ENCODE measurements at regions not wholly inside any gene's neighbourhood (a gene's known extent, or its start where the extent isn't known, plus 50 kb on each side); places are given as distances from the start of the nearest gene placed in this dataset.
"Not testable (repeated sequence)": the region's sequence is repeated elsewhere in the genome, so short reads cannot be mapped to it uniquely, and the experiment has no call there.

DNA sequence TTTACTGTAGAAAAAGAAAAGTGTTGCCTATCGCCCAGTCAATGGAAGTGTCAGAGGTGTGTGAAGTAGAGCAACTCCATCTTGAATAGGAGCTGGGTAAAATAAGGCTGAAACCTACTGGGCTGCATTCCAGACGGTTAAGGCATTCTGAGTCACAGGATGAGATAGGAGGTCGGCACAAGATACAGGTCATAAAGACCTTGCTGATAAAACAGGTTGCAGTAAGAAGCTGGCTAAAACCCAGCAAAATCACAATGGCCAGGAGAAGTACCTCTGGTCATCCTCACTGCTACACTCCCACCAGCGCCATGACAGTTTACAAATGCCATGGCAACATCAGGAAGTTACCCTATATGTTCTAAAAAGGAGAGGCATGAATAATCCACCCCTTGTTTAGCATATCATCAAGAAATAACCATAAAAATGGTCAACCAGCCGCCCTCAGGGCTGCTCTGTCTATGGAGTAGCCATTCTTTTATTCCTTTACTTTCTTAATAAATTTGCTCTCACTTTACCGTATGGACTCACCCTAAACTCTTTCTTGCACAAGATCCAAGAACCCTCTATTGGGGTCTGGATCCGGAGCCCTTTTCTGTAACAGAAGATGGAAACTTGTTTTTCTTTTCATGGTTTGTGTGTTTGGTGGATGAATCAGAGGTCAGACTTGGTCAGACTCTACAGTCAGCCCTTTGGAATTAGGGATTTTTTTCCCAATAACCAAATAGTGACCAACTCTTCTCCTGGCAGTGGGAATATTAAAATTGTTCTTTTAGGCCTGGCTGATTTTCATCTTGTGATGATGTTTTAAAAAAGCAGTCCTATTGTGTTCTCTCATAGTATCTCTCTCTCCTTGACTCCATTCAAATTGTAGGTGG is 252.9 kb upstream of the ACTBL2 start:
- DNase-seq (ENCODE audit: low read depth, low spot score); H3K4me3 ChIP-seq (ENCODE audit: low read length): not testable (repeated sequence)

DNA sequence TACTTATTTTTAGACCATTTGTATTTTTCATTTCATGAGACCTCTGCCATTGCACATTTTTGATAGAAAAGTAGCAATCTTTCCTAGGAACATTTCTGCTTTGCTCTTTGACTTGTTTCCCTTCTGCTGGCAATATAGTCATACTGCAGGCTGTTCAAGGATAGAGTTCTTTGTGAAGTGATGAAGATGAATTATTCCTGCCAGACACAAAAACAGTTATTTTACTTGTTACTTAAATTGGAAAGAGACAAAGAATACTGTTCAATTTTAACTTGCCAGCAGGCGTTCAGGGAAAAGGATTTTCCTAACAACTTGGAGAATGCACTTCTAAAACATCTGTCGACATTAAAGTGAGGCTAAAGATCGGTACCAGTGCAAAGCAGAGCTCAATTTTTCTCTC is 251.7 kb upstream of the ACTBL2 start:
- H3K4me3 ChIP-seq (ENCODE audit: low read length) = no peak overlapping the region
- no peak for DNase-seq (ENCODE audit: low read depth, low spot score)

GRCh38 chr5:57727591-57727990 is 245.0 kb upstream of the ACTBL2 start:
- no peak overlapping the region for H3K4me3 ChIP-seq (ENCODE audit: low read length)
- no peak for DNase-seq (ENCODE audit: low read depth, low spot score)

DNA sequence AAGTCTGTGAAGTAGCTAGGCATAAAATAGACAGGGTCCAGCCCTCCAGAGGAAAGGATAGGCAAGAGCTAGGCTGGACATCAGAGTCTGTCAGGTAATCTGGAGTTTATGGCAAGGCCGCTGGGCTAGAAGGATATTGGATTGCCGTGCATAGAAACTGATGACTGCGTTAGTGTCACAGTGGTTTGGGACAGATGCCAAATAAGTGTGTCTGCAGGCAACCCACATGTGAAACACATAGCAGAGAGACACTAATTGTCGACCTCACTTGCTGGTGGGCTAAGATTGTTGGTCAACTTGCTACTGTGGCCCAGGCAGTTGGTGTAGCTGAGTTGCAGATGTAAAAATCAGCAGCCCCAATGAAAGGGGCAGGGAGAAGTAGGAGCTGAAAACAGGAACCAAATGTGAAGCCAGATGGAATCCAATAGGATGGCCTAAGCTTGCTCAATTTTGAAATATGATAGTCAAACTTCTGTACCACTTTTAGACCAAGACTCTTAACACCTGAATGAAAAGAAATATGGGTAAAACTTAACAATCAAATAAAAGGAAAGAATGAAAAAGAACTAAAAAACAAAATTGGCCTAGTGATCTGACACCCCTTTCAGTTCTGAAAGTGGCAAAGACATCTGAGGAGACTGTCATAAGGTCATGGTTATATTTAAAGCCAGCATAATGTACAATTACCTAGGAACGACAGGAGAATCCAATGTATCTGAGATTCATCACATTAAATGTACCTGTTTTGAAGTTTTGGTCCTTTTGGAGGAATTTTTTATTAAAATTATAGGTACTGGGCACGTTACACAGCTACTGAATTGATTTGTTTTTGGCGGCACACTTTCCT is 243.3 kb upstream of the ACTBL2 start:
- H3K4me3 ChIP-seq (ENCODE audit: low read length) = no peak overlapping the region
- peak; percentile 7 for DNase-seq (ENCODE audit: low read depth, low spot score)

DNA sequence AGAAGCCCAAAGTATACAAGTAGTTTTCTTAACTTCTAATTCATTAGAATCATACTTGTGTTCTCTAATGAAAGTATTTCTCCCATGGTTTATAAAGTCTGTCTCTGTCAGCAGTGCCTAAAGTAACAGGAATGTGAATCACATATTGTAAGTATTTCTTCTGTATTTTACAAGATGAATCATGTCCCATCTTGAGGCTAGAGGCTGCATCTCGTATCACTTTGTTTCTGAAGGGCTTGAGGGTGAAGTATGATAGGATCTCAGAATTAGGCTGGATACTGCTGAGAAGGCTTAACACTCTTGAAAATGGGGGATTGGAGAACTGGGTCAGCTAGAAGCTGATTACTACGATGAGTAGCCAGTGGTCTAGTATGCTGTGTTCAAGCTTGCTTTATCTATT is 242.2 kb upstream of the ACTBL2 start:
- H3K4me3 ChIP-seq (ENCODE audit: low read length) = no peak overlapping the region
- DNase-seq (ENCODE audit: low read depth, low spot score) = no peak

GRCh38 chr5:57721226-57721625 is 238.6 kb upstream of the ACTBL2 start:
- DNase-seq (ENCODE audit: low read depth, low spot score) = no peak
- no peak overlapping the region for H3K4me3 ChIP-seq (ENCODE audit: low read length)

- H3K4me3 ChIP-seq (ENCODE audit: low read length) = no peak overlapping the region
Measured at GRCh38 chr5:57720656-57721055, 238.0 kb upstream of the ACTBL2 start.

GRCh38 chr5:57719216-57719615 is 236.6 kb upstream of the ACTBL2 start:
- DNase-seq (ENCODE audit: low read depth, low spot score) = no peak
- no peak overlapping the region for H3K4me3 ChIP-seq (ENCODE audit: low read length)

More at GRCh38 chr5:57720656-57721055, 238.0 kb upstream of the ACTBL2 start:
- no peak for DNase-seq (ENCODE audit: low read depth, low spot score)

- H3K4me3 ChIP-seq (ENCODE audit: low read length) = no peak overlapping the region
- DNase-seq (ENCODE audit: low read depth, low spot score) = no peak
Measured at GRCh38 chr5:57718155-57718554, 235.5 kb upstream of the ACTBL2 start.

DNA sequence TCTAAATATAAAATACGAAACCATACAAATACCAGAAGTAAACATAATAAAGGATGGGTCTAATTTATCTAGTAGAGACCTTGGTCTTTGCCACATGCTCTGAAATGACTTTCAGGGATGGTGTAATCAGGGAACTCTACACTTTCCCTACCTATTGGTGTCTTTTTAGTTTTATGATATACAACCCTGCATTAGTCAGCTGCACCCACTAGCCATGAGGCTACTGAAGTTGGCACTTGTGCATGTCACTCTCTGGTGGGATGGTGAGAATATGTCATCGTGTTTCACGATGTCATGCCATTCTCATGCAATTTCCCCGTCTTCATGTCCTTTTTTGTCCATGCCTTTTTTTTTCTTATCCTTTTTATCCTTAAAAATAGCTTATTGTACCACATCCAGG is 234.9 kb upstream of the ACTBL2 start:
- no peak overlapping the region for H3K4me3 ChIP-seq (ENCODE audit: low read length)
- DNase-seq (ENCODE audit: low read depth, low spot score) = no peak

GRCh38 chr5:57716661-57717060 is 234.1 kb upstream of the ACTBL2 start:
- no peak overlapping the region for H3K4me3 ChIP-seq (ENCODE audit: low read length)
- DNase-seq (ENCODE audit: low read depth, low spot score) = no peak

- no peak overlapping the region for H3K4me3 ChIP-seq (ENCODE audit: low read length)
- no peak for DNase-seq (ENCODE audit: low read depth, low spot score)
Measured at GRCh38 chr5:57715296-57715695, 232.7 kb upstream of the ACTBL2 start.

- DNase-seq (ENCODE audit: low read depth, low spot score) = not testable (repeated sequence)
Measured at GRCh38 chr5:57713535-57713934, 230.9 kb upstream of the ACTBL2 start.

DNA sequence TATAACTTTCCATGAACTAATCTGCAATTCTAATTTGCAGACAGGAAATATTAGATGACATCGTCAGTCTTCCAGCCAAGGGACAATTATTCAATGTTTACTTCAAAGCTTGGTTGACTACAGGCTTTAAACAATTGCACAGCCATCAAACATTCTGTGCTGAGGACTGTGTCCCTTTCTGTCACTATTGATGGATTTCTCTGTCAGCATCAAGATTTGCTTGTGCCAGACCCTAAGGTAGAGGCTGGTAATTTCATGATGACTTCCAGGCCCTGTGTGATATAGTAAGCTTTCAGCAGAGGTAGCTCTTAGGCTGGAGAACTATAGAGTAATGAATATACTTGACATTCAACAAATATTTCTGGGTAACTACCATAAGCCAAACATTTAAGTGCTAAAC is 229.3 kb upstream of the ACTBL2 start:
- DNase-seq (ENCODE audit: low read depth, low spot score) = no peak
- H3K4me3 ChIP-seq (ENCODE audit: low read length) = no peak overlapping the region

More at GRCh38 chr5:57713535-57713934, 230.9 kb upstream of the ACTBL2 start:
- H3K4me3 ChIP-seq (ENCODE audit: low read length) = not testable (repeated sequence)

DNA sequence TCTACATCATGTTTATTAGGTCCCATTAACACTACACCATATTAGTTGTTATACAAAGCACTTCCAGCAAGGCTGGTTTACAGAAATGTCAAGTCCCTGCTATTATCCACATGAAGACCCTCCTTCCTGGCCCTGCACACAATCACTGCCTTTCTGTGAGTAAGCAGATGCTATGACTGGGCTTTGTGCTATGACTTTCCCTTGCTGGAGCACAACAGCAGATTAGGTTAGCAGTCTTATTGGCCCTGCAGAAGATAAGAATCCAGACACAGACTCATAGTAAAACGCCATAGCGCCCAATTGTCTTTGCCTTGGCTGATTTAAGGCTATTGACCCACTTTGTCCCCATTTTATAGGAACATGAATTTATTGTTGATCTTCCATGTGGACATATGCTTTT is 228.9 kb upstream of the ACTBL2 start:
- H3K4me3 ChIP-seq (ENCODE audit: low read length) = no peak overlapping the region
- DNase-seq (ENCODE audit: low read depth, low spot score) = no peak

GRCh38 chr5:57710126-57710525 is 227.5 kb upstream of the ACTBL2 start:
- H3K4me3 ChIP-seq (ENCODE audit: low read length) = no peak overlapping the region
- no peak for DNase-seq (ENCODE audit: low read depth, low spot score)

- DNase-seq (ENCODE audit: low read depth, low spot score) = no peak
- H3K4me3 ChIP-seq (ENCODE audit: low read length) = no peak overlapping the region
Measured at GRCh38 chr5:57705769-57706168, 223.2 kb upstream of the ACTBL2 start.

- no peak for DNase-seq (ENCODE audit: low read depth, low spot score)
- H3K4me3 ChIP-seq (ENCODE audit: low read length) = no peak overlapping the region
Measured at GRCh38 chr5:57703721-57704120, 221.1 kb upstream of the ACTBL2 start.

- DNase-seq (ENCODE audit: low read depth, low spot score) = no peak
- H3K4me3 ChIP-seq (ENCODE audit: low read length) = no peak overlapping the region
Measured at GRCh38 chr5:57700484-57700883, 217.9 kb upstream of the ACTBL2 start.

DNA sequence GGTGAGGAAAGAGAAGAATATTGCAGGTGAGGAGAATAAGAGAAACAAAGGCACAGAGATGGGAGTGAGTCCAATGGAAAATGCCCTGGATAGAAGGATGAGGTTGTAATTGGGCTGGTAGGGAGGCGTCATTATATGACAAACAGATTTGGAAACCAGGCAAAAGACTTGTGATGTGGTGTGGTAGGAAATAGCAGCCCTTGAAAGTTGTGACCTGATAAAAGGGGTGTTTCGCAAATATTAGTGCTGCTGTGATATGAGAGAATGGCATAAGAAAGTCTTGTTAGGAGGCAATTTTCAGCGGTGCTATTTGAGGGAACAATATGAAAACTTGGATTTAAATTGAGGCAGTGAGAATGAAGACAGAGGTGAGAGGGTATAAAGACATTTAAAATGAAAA is 217.5 kb upstream of the ACTBL2 start:
- DNase-seq (ENCODE audit: low read depth, low spot score) = no peak
- H3K4me3 ChIP-seq (ENCODE audit: low read length) = no peak overlapping the region
